HCT116 (cell line): ENCODE measurements at regions not wholly inside any gene's neighbourhood (a gene's known extent, or its start where the extent isn't known, plus 50 kb on each side); places are given as distances from the start of the nearest gene placed in this dataset.

Experiments used
- ATAC-seq: fragments of 200-7000 bp; cut with Tn5 transposase; 2 replicates; pipeline ENCODE4 v1.9.1; 2020; ENCODE audit warnings: mild to moderate bottlenecking, moderate library complexity
- BruUV-seq: library from RNA; stranded (reverse); fragments of 400-500 nt; replicated peaks from 2 replicates; lab custom pipeline; 2021; lab: Mats Ljungman, UMichigan
- CTCF ChIA-PET: fragments of 300-600 bp; sonication (Branson Sonifier 250); formaldehyde crosslinking; loops from one replicate; lab custom pipeline; 2021; ENCODE audit warnings: antibody characterized with exemption; lab: Charles Lee
- POLR2A ChIA-PET: fragments of 300-600, 350-600 bp; sonication (Branson Sonifier 250); formaldehyde crosslinking; loops from one replicate; lab custom pipeline; 2021; ENCODE audit warnings: antibody characterized with exemption; lab: Charles Lee
- RAD21 ChIA-PET, 2 experiments: fragments of 300-600 bp; sonication (Branson Sonifier 250); formaldehyde crosslinking; loops; one replicate each; lab custom pipeline; 2023; ENCODE audit warnings: low total read pairs in 2 of 2; ENCODE audit not compliant: uncharacterized antibody in 2 of 2, unreplicated experiment in 2 of 2, low non-redundant PET in 1 of 2; lab: Charles Lee
- DNase-seq: peaks from one replicate; pipeline ENCODE4 v3.0.0-alpha.2; 2010; ENCODE audit warnings: low read depth, low spot score
- H2AFZ ChIP-seq: fragments of 200-600 bp; shearing (Covaris generic), sonication (generic); 2 replicates; pipeline ENCODE4 v1.6.1; 2017; ENCODE audit warnings: low read depth, mixed run types, mixed read lengths, antibody characterized with exemption, low read length; ENCODE audit not compliant: poor library complexity, severe bottlenecking
- H3K27ac ChIP-seq: 2 replicates; pipeline ENCODE4 v1.5.1; 2012; ENCODE audit warnings: low read depth, low read length
- H3K27me3 ChIP-seq: fragments of 200-600 bp; sonication (generic); 2 replicates; pipeline ENCODE4 v1.6.1; 2016; ENCODE audit warnings: mixed run types, low read length, mixed read lengths; ENCODE audit not compliant: insufficient read depth
- H3K36me3 ChIP-seq, 2 experiments: fragments of 200-500 bp in 1 of 2; fragments of 200-600 bp in 1 of 2; sonication (Bioruptor generic) in 1 of 2; sonication (generic) in 1 of 2; 2 replicates each; pipeline versions ENCODE4 v1.5.1 to v1.6.1; 2014 to 2016; ENCODE audit warnings: low read length in 2 of 2, inconsistent platforms in 1 of 2, mixed read lengths in 1 of 2, mixed run types in 1 of 2; ENCODE audit not compliant: insufficient read depth in 2 of 2, control insufficient read depth in 1 of 2
- H3K4me1 ChIP-seq, 2 experiments: fragments of 200-600 bp in 1 of 2; sonication (generic) in 1 of 2; 2 replicates each; pipeline versions ENCODE4 v1.5.1 to v1.6.1; 2012 to 2017; ENCODE audit warnings: low read length in 2 of 2, inconsistent platforms in 1 of 2, mild to moderate bottlenecking in 1 of 2, mixed read lengths in 1 of 2, mixed run types in 1 of 2, moderate library complexity in 1 of 2; ENCODE audit not compliant: insufficient read depth in 2 of 2, control insufficient read depth in 1 of 2
- H3K4me2 ChIP-seq: fragments of 200-600 bp; sonication (generic); 2 replicates; pipeline ENCODE4 v1.6.1; 2017; ENCODE audit warnings: mixed run types, low read length, mixed read lengths
- H3K4me3 ChIP-seq, 2 experiments: fragments of 200-600 bp in 1 of 2; sonication (generic) in 1 of 2; replicated peaks in 1 of 2; 2 replicates each; pipeline ENCODE4 v1.5.1; 2011 to 2016; ENCODE audit warnings: low read length in 2 of 2, control low read depth in 1 of 2, low read depth in 1 of 2, mild to moderate bottlenecking in 1 of 2, mixed read lengths in 1 of 2, mixed run types in 1 of 2
- H3K79me2 ChIP-seq: fragments of 200-600 bp; sonication (generic); 2 replicates; pipeline ENCODE4 v1.6.1; 2017; ENCODE audit warnings: mild to moderate bottlenecking, mixed run types, low read length, moderate library complexity, mixed read lengths; ENCODE audit not compliant: insufficient read depth
- H3K9ac ChIP-seq: fragments of 200-600 bp; sonication (generic); 2 replicates; pipeline ENCODE4 v1.6.1; 2016; ENCODE audit warnings: low read length, mixed read lengths
- H3K9me2 ChIP-seq: fragments of 200-600 bp; sonication (generic), shearing (Covaris generic); 2 replicates; pipeline ENCODE4 v1.6.1; 2017; ENCODE audit warnings: mixed run types, mild to moderate bottlenecking, moderate library complexity; ENCODE audit not compliant: insufficient read depth
- H3K9me3 ChIP-seq, 2 experiments: fragments of 200-500 bp in 1 of 2; fragments of 200-600 bp in 1 of 2; sonication (Bioruptor generic) in 1 of 2; sonication (generic) in 1 of 2; 2 replicates each; pipeline ENCODE4 v1.6.1; 2014 to 2017; ENCODE audit warnings: low read length in 2 of 2, mixed read lengths in 2 of 2, inconsistent platforms in 1 of 2, low read depth in 1 of 2, mild to moderate bottlenecking in 1 of 2, mixed run types in 1 of 2, moderate library complexity in 1 of 2; ENCODE audit not compliant: control insufficient read depth in 1 of 2, insufficient read depth in 1 of 2
- H4K20me1 ChIP-seq: fragments of 200-600 bp; sonication (generic), shearing (Covaris generic); 2 replicates; pipeline ENCODE4 v1.6.1; 2017; ENCODE audit warnings: mixed run types, mild to moderate bottlenecking, moderate library complexity; ENCODE audit not compliant: insufficient read depth
- CBX3 ChIP-seq: IDR thresholded peaks from 2 replicates; pipeline ENCODE4 v1.6.1; 2012; ENCODE audit warnings: low read depth
- CEBPB ChIP-seq: IDR thresholded peaks from 2 replicates; pipeline ENCODE4 v1.6.1; 2012; ENCODE audit warnings: low read depth
- EGR1 ChIP-seq: IDR thresholded peaks from 2 replicates; pipeline ENCODE4 v1.6.1; 2012; ENCODE audit warnings: low read depth
- ELF1 ChIP-seq: IDR thresholded peaks from 2 replicates; pipeline ENCODE4 v1.6.1; 2012; ENCODE audit warnings: low read depth, borderline replicate concordance
- EZH2 ChIP-seq: fragments of 200-600 bp; sonication (generic); IDR thresholded peaks from 2 replicates; pipeline ENCODE4 v1.6.1; 2017; ENCODE audit warnings: antibody characterized with exemption, mixed run types
- EZH2phosphoT487 ChIP-seq: fragments of 200-600 bp; IDR thresholded peaks from 2 replicates; pipeline ENCODE4 v1.6.1; 2018; ENCODE audit warnings: antibody characterized with exemption, borderline replicate concordance
- FOSL1 ChIP-seq: IDR thresholded peaks from 2 replicates; pipeline ENCODE4 v1.6.1; 2012; ENCODE audit warnings: low read depth
- JUND ChIP-seq: IDR thresholded peaks from 2 replicates; pipeline ENCODE4 v1.6.1; 2012
- POLR2A ChIP-seq: IDR thresholded peaks from 2 replicates; pipeline ENCODE4 v1.7.0; 2011; ENCODE audit warnings: borderline replicate concordance; ENCODE audit not compliant: insufficient read depth, insufficient read length; ENCODE audit errors: extremely low read depth
- RAD21 ChIP-seq: IDR thresholded peaks from 2 replicates; pipeline ENCODE4 v1.6.1; 2012; ENCODE audit warnings: low read depth, mild to moderate bottlenecking
- SIN3A ChIP-seq: IDR thresholded peaks from 2 replicates; pipeline ENCODE4 v1.6.1; 2012; ENCODE audit warnings: low read depth
- SP1 ChIP-seq: IDR thresholded peaks from 2 replicates; pipeline ENCODE4 v1.6.1; 2012; ENCODE audit warnings: low read depth
- TCF7L2 ChIP-seq: IDR thresholded peaks from 2 replicates; pipeline ENCODE4 v1.7.0; 2011; ENCODE audit warnings: borderline replicate concordance, inconsistent platforms; ENCODE audit not compliant: insufficient read depth, insufficient read length; ENCODE audit errors: extremely low read depth
- YY1 ChIP-seq: IDR thresholded peaks from 2 replicates; pipeline ENCODE4 v1.6.1; 2011; ENCODE audit warnings: low read length, low read depth, moderate library complexity, mild to moderate bottlenecking; ENCODE audit not compliant: insufficient replicate concordance; ENCODE audit errors: extremely low read depth
- ZNF274 ChIP-seq: fragments of 200-500 bp; sonication (Bioruptor generic); IDR thresholded peaks from 2 replicates; pipeline ENCODE4 v1.6.1; 2014; ENCODE audit warnings: mild to moderate bottlenecking, low read depth, low read length, inconsistent platforms
- intact Hi-C: fragments of 100-400 bp; cut with micrococcal nuclease; formaldehyde crosslinking; loops from 2 replicates; pipeline ENCODE4 v1.10.0; 2022
- TF ChIP-seq, protein P1 (sequence below): IDR thresholded peaks from 2 replicates; pipeline ENCODE4 v1.6.1; 2012; ENCODE audit warnings: low read depth
- TF ChIP-seq, protein P2 (sequence below): IDR thresholded peaks from 2 replicates; pipeline ENCODE4 v1.6.1; 2012
- TF ChIP-seq, protein P3 (sequence below), 3 experiments: fragments of 200-600 bp in 1 of 3; sonication (generic) in 1 of 3; IDR thresholded peaks in 2 of 3; conservative IDR thresholded peaks in 1 of 3; 2 replicates each; pipeline ENCODE4 v1.5.1; 2012 to 2017; ENCODE audit warnings: low read depth in 2 of 3, low read length in 2 of 3, antibody characterized with exemption in 1 of 3, borderline replicate concordance in 1 of 3, control low read depth in 1 of 3, mild to moderate bottlenecking in 1 of 3, mixed read lengths in 1 of 3, mixed run types in 1 of 3, moderate library complexity in 1 of 3; ENCODE audit not compliant: insufficient read depth in 1 of 3

DNA sequence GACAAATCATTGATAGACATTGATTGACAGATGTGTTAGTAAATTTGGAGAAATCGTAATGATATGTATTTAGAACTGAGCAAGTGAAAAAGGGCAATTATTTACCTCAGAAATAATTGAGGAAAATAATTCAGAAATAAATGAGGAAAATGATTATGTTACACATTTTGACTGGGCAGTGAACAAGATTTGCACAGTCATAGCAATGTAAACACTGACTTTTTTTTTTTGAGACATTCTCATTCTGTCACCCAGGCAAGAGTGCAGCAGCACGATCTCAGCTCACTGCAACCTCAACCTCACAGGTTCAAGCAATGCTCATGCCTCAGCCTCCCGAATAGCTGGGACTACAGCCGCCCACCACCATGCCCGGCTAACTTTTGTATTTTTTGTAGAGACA is 211.7 kb downstream of the SP3 start (continued):
- TF ChIP-seq, protein P1, sequence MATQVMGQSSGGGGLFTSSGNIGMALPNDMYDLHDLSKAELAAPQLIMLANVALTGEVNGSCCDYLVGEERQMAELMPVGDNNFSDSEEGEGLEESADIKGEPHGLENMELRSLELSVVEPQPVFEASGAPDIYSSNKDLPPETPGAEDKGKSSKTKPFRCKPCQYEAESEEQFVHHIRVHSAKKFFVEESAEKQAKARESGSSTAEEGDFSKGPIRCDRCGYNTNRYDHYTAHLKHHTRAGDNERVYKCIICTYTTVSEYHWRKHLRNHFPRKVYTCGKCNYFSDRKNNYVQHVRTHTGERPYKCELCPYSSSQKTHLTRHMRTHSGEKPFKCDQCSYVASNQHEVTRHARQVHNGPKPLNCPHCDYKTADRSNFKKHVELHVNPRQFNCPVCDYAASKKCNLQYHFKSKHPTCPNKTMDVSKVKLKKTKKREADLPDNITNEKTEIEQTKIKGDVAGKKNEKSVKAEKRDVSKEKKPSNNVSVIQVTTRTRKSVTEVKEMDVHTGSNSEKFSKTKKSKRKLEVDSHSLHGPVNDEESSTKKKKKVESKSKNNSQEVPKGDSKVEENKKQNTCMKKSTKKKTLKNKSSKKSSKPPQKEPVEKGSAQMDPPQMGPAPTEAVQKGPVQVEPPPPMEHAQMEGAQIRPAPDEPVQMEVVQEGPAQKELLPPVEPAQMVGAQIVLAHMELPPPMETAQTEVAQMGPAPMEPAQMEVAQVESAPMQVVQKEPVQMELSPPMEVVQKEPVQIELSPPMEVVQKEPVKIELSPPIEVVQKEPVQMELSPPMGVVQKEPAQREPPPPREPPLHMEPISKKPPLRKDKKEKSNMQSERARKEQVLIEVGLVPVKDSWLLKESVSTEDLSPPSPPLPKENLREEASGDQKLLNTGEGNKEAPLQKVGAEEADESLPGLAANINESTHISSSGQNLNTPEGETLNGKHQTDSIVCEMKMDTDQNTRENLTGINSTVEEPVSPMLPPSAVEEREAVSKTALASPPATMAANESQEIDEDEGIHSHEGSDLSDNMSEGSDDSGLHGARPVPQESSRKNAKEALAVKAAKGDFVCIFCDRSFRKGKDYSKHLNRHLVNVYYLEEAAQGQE = no peak
- no peak for TF ChIP-seq FOSL1
- no peak for TF ChIP-seq YY1

DNA sequence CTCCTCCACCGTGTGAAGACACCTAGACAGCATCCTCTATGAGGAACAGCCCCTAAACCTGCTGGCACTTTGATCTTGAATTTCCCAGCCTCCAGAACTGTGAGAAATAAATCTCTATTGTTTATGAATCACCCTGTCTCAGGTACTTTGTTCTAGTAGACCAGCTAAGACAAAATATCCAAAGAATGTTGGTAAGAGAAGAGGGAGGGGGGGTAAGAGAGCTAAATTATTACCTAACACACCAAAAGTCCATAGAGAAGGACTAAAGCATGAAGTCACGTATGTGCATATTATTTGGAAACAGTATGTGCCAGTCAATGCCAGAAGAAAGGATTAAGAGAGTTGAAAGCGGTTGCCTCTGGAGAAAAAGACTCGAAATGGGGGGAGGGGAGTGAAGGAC is 211.0 kb downstream of the SP3 start:
- Histone ChIP-seq H3K36me3 (no peaks in the 10 kb centered on the region), H3K27ac (no peak overlapping the region), H3K9ac (no peak overlapping the region), H3K27me3 (no peaks in the 10 kb centered on the region), H3K9me2 (no peaks in the 10 kb centered on the region), H3K9me3 (no peaks in the 10 kb centered on the region), H3K4me1 (no peaks in the 10 kb centered on the region), H3K4me3 (no peak overlapping the region), H3K4me2 (no peak overlapping the region), H2AFZ (no peak overlapping the region), H3K79me2 (no peaks in the 10 kb centered on the region), H4K20me1 (no peaks in the 10 kb centered on the region)
- no peak for DNase-seq
- ChIA-PET CTCF (no interaction called here), RAD21 (no interaction called here), POLR2A (no interaction called here)
- BruUV-seq = no TSS peak
- ATAC-seq = no peak
- intact Hi-C loops = loop anchor here (5.0 to 10.0 kb wide), 2 partner anchors 301 to 593 kb away; no protein-coding TSS in a partner anchor
- TF ChIP-seq EZH2phosphoT487 (no peak), SIN3A (no peak), CEBPB (no peak), POLR2A (no peak), JUND (no peak), ELF1 (no peak), FOSL1 (no peak), ZNF274 (no peak), EGR1 (no peak), EZH2 (no peak), RAD21 (no peak), TCF7L2 (no peak), SP1 (no peak), CBX3 (no peak), YY1 (no peak)
- TF ChIP-seq, protein P2, sequence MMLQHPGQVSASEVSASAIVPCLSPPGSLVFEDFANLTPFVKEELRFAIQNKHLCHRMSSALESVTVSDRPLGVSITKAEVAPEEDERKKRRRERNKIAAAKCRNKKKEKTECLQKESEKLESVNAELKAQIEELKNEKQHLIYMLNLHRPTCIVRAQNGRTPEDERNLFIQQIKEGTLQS = no peak
- TF ChIP-seq, protein P3, sequence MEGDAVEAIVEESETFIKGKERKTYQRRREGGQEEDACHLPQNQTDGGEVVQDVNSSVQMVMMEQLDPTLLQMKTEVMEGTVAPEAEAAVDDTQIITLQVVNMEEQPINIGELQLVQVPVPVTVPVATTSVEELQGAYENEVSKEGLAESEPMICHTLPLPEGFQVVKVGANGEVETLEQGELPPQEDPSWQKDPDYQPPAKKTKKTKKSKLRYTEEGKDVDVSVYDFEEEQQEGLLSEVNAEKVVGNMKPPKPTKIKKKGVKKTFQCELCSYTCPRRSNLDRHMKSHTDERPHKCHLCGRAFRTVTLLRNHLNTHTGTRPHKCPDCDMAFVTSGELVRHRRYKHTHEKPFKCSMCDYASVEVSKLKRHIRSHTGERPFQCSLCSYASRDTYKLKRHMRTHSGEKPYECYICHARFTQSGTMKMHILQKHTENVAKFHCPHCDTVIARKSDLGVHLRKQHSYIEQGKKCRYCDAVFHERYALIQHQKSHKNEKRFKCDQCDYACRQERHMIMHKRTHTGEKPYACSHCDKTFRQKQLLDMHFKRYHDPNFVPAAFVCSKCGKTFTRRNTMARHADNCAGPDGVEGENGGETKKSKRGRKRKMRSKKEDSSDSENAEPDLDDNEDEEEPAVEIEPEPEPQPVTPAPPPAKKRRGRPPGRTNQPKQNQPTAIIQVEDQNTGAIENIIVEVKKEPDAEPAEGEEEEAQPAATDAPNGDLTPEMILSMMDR (IDR thresholded peaks at IDR 0.05 in 2 of 3, conservative IDR thresholded peaks at IDR 0.05 in 1 of 3; ENCODE audit: borderline replicate concordance in 1 of 3, insufficient read depth in 1 of 3, low read depth in 2 of 3, low read length in 2 of 3) = no peak
